NCI-H2171 (cell line): ENCODE measurements at regions not wholly inside any gene's neighbourhood (a gene's known extent, or its start where the extent isn't known, plus 50 kb on each side); places are given as distances from the start of the nearest gene placed in this dataset.
"Not testable (repeated sequence)": the region's sequence is repeated elsewhere in the genome, so short reads cannot be mapped to it uniquely, and the experiment has no call there.

ENCODE experiments used
- DNase-seq: peaks from one replicate; lab custom pipeline; 2025; lab: John Stamatoyannopoulos, UW

- DNase-seq: no peak
Observed at GRCh38 chr3:36656873-36657272, 107.5 kb downstream of the DCLK3 start.

GRCh38 chr3:36653095-36653494, 111.3 kb downstream of the DCLK3 start:
- DNase-seq: no peak

- DNase-seq: peak; percentile 25
Observed at GRCh38 chr3:36652104-36652503, 112.2 kb downstream of the DCLK3 start.

GRCh38 chr3:36650271-36650671, 114.1 kb downstream of the DCLK3 start:
- DNase-seq: no peak

GRCh38 chr3:36649125-36649524, 115.2 kb downstream of the DCLK3 start:
- no peak for DNase-seq

GRCh38 chr3:36648241-36649034, 115.9 kb downstream of the DCLK3 start:
- no peak for DNase-seq

- DNase-seq: no peak
Observed at GRCh38 chr3:36647423-36647853, 116.9 kb downstream of the DCLK3 start.

- DNase-seq: no peak
Observed at GRCh38 chr3:36643192-36643591, 121.2 kb downstream of the DCLK3 start.

- no peak for DNase-seq
Observed at GRCh38 chr3:36635731-36636130, 128.6 kb downstream of the DCLK3 start.

- DNase-seq: not testable (repeated sequence)
Observed at GRCh38 chr3:36633897-36634296, 130.5 kb downstream of the DCLK3 start.

GRCh38 chr3:36633060-36633459, 131.3 kb downstream of the DCLK3 start:
- DNase-seq: no peak

- DNase-seq: no peak
Observed at GRCh38 chr3:36631549-36631948, 132.8 kb downstream of the DCLK3 start.

GRCh38 chr3:36615861-36616260, 148.5 kb downstream of the DCLK3 start:
- no peak for DNase-seq

- DNase-seq: no peak
Observed at GRCh38 chr3:36606871-36607765, 157.2 kb downstream of the DCLK3 start.

- no peak for DNase-seq
Observed at GRCh38 chr3:36603423-36603822, 160.9 kb downstream of the DCLK3 start.

GRCh38 chr3:36600404-36600803, 163.9 kb downstream of the DCLK3 start:
- no peak for DNase-seq
